ENCODE measurements at regions not wholly inside any gene's neighbourhood (a gene's known extent, or its start where the extent isn't known, plus 50 kb on each side); places are given as distances from the start of the nearest gene placed in this dataset.

DNA sequence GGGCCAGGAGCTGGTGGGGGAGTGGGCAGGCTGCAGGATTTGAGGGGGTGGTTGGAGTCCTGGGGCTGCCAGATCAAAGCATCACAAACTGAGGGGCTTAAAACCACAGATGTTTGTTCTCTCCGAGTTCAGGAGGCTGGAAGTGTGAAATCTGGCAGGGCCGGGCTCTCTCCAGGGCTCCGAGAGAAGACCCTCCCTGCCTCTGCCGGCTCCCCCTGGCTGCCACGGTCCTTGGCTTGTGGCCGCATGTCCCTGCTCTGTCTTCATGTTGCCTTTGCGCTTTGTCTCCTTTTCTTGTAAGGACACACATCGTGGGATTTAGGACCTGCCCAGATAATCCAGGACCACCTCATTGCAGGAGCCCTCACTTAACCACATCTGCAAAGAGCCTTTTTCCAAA lies 139.8 kb upstream of the GSE1 start:
- TF ChIP-seq, protein P1, sequence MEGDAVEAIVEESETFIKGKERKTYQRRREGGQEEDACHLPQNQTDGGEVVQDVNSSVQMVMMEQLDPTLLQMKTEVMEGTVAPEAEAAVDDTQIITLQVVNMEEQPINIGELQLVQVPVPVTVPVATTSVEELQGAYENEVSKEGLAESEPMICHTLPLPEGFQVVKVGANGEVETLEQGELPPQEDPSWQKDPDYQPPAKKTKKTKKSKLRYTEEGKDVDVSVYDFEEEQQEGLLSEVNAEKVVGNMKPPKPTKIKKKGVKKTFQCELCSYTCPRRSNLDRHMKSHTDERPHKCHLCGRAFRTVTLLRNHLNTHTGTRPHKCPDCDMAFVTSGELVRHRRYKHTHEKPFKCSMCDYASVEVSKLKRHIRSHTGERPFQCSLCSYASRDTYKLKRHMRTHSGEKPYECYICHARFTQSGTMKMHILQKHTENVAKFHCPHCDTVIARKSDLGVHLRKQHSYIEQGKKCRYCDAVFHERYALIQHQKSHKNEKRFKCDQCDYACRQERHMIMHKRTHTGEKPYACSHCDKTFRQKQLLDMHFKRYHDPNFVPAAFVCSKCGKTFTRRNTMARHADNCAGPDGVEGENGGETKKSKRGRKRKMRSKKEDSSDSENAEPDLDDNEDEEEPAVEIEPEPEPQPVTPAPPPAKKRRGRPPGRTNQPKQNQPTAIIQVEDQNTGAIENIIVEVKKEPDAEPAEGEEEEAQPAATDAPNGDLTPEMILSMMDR (IDR thresholded peaks at IDR 0.05) = no peak
- TF ChIP-seq POLR2A (IDR thresholded peaks at IDR 0.05) = no peak

All from heart left ventricle (tissue), 13 donors.